Cardiac muscle cell (in vitro differentiated cells and primary cell): ENCODE measurements at regions not wholly inside any gene's neighbourhood (a gene's known extent, or its start where the extent isn't known, plus 50 kb on each side); places are given as distances from the start of the nearest gene placed in this dataset.

Experiments used
- DNase-seq, 2 donors: peaks; one replicate each; pipeline versions ENCODE4 v3.0.0 to v3.0.0-alpha.2; 2010 to 2017; ENCODE audit warnings: low read depth in 1 of 2, low spot score in 1 of 2
- H3K27ac ChIP-seq: fragments of 200-600 bp; sonication (generic); 2 replicates; pipeline ENCODE4 v1.5.1; 2016
- H3K27me3 ChIP-seq: fragments of 200-600 bp; sonication (generic); 2 replicates; pipeline ENCODE4 v1.6.0; 2016; ENCODE audit warnings: control low read depth
- H3K36me3 ChIP-seq: fragments of 200-600 bp; sonication (generic); 2 replicates; pipeline ENCODE4 v1.5.1; 2016; ENCODE audit warnings: control low read depth
- H3K4me1 ChIP-seq: fragments of 200-600 bp; sonication (generic); 2 replicates; pipeline ENCODE4 v1.8.1; 2017; ENCODE audit warnings: low read depth, mild to moderate bottlenecking, mixed run types
- H3K4me3 ChIP-seq: fragments of 200-600 bp; sonication (generic); 2 replicates; pipeline ENCODE4 v1.5.1; 2016; ENCODE audit warnings: mild to moderate bottlenecking
- H3K9me3 ChIP-seq: fragments of 200-600 bp; sonication (generic); 2 replicates; pipeline ENCODE4 v1.5.1; 2017; ENCODE audit warnings: low read depth, mild to moderate bottlenecking, control low read depth
- CTCF ChIP-seq: IDR thresholded peaks from 2 replicates; pipeline ENCODE4 v1.5.1; 2012; ENCODE audit warnings: low read depth, mild to moderate bottlenecking, low read length

GRCh38 chr4:23539969-23540569 lies 349.8 kb downstream of the PPARGC1A start:
- Histone ChIP-seq H3K4me1 (no peaks in the 10 kb centered on the region), H3K27me3 (no peaks in the 10 kb centered on the region), H3K27ac (no peak overlapping the region), H3K36me3 (no peaks in the 10 kb centered on the region), H3K4me3 (no peak overlapping the region), H3K9me3 (no peaks in the 10 kb centered on the region)
- TF ChIP-seq CTCF, result no peak
- DNase-seq, result no peak

- Histone ChIP-seq H3K9me3 (no peaks in the 10 kb centered on the region), H3K36me3 (no peaks in the 10 kb centered on the region), H3K4me1 (no peaks in the 10 kb centered on the region), H3K4me3 (no peak overlapping the region), H3K27me3 (no peaks in the 10 kb centered on the region), H3K27ac (no peak overlapping the region)
- no peak for DNase-seq
- no peak for TF ChIP-seq CTCF
Measured at GRCh38 chr4:23533859-23534258, 356.0 kb downstream of the PPARGC1A start.

GRCh38 chr4:23516716-23517115 lies 373.1 kb downstream of the PPARGC1A start:
- DNase-seq, result peak in 1 of 2 donors; percentile 39
- TF ChIP-seq CTCF, result no peak
- Histone ChIP-seq H3K36me3 (no peaks in the 10 kb centered on the region), H3K27me3 (no peaks in the 10 kb centered on the region), H3K4me1 (no peaks in the 10 kb centered on the region), H3K27ac (no peak overlapping the region), H3K9me3 (no peaks in the 10 kb centered on the region), H3K4me3 (no peak overlapping the region)

GRCh38 chr4:23504083-23504482 lies 385.8 kb downstream of the PPARGC1A start:
- H3K36me3 ChIP-seq, result no peaks in the 10 kb centered on the region
- H3K9me3 ChIP-seq, result no peaks in the 10 kb centered on the region
- H3K4me3 ChIP-seq, result no peak overlapping the region
- H3K4me1 ChIP-seq, result no peaks in the 10 kb centered on the region
- no peak overlapping the region for H3K27ac ChIP-seq
- peak in 1 of 2 donors; percentile 16 for DNase-seq
- no peak for TF ChIP-seq CTCF
- H3K27me3 ChIP-seq, result no peaks in the 10 kb centered on the region

GRCh38 chr4:23500894-23501449 lies 388.9 kb downstream of the PPARGC1A start:
- no peak for DNase-seq
- Histone ChIP-seq H3K9me3 (no peaks in the 10 kb centered on the region), H3K4me1 (no peaks in the 10 kb centered on the region), H3K4me3 (no peak overlapping the region), H3K36me3 (no peaks in the 10 kb centered on the region), H3K27ac (no peak overlapping the region), H3K27me3 (no peaks in the 10 kb centered on the region)
- no peak for TF ChIP-seq CTCF
